ENCODE measurements at regions not wholly inside any gene's neighbourhood (a gene's known extent, or its start where the extent isn't known, plus 50 kb on each side); places are given as distances from the start of the nearest gene placed in this dataset.

- Histone ChIP-seq H3K9me3 (no peaks in the 10 kb centered on the region), H3K4me1 (ENCODE audit: control insufficient read depth in 1 of 2, insufficient read depth in 2 of 2, low read depth in 1 of 2, low read length in 1 of 2) (no peaks in the 10 kb centered on the region; a peak in 1 of 4 replicates), H2AFZ (ENCODE audit: low read depth) (no peak overlapping the region), H3K27ac (ENCODE audit: low read depth in 2 of 2, low read length in 1 of 2) (no peak overlapping the region), H3K36me3 (replicated peaks in 1 of 2; ENCODE audit: control insufficient read depth in 1 of 2, insufficient read depth in 2 of 2, low read length in 1 of 2) (no peaks in the 10 kb centered on the region), H3K4me3 (ENCODE audit: low read depth in 2 of 2, low read length in 1 of 2) (no peak overlapping the region), H3K79me2 (ENCODE audit: insufficient read depth) (no peaks in the 10 kb centered on the region), H3F3A (replicated peaks; ENCODE audit: insufficient read depth) (no peaks in the 10 kb centered on the region), H3K27me3 (ENCODE audit: insufficient read depth) (no peaks in the 10 kb centered on the region), H3K4me2 (no peak overlapping the region), H4K20me1 (ENCODE audit: insufficient read depth) (no peaks in the 10 kb centered on the region), H3K9ac (no peak overlapping the region), H3K9me2 (no peaks in the 10 kb centered on the region)
- 39% methylated on average over 4 of the region's 4 CpGs for WGBS (ENCODE audit: low lambda C conversion rate)
- no peak for TF ChIP-seq FOSL2 (IDR thresholded peaks at IDR 0.05; ENCODE audit: borderline replicate concordance, low read depth)
- TF ChIP-seq FOXJ3 (CRISPR knock-in tag; IDR thresholded peaks at IDR 0.05), result no peak
- TF ChIP-seq RCOR1 (IDR thresholded peaks at IDR 0.05; ENCODE audit: low read length), result no peak
- no peak for TF ChIP-seq SMC3 (IDR thresholded peaks at IDR 0.05; ENCODE audit: low read depth, low read length)
- TF ChIP-seq POLR2AphosphoS5 (IDR thresholded peaks at IDR 0.05; ENCODE audit: low read depth, low read length), result no peak
- TF ChIP-seq, protein P1, sequence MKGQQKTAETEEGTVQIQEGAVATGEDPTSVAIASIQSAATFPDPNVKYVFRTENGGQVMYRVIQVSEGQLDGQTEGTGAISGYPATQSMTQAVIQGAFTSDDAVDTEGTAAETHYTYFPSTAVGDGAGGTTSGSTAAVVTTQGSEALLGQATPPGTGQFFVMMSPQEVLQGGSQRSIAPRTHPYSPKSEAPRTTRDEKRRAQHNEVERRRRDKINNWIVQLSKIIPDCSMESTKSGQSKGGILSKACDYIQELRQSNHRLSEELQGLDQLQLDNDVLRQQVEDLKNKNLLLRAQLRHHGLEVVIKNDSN (IDR thresholded peaks at IDR 0.05; ENCODE audit: borderline replicate concordance, low read depth), result no peak
- no peak for TF ChIP-seq GATA2 (CRISPR knock-in tag; IDR thresholded peaks at IDR 0.05)
- TF ChIP-seq, protein P2, sequence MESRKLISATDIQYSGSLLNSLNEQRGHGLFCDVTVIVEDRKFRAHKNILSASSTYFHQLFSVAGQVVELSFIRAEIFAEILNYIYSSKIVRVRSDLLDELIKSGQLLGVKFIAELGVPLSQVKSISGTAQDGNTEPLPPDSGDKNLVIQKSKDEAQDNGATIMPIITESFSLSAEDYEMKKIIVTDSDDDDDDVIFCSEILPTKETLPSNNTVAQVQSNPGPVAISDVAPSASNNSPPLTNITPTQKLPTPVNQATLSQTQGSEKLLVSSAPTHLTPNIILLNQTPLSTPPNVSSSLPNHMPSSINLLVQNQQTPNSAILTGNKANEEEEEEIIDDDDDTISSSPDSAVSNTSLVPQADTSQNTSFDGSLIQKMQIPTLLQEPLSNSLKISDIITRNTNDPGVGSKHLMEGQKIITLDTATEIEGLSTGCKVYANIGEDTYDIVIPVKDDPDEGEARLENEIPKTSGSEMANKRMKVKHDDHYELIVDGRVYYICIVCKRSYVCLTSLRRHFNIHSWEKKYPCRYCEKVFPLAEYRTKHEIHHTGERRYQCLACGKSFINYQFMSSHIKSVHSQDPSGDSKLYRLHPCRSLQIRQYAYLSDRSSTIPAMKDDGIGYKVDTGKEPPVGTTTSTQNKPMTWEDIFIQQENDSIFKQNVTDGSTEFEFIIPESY (IDR thresholded peaks at IDR 0.05; ENCODE audit: borderline replicate concordance, low read depth), result no peak
- TF ChIP-seq EZH2phosphoT487 (IDR thresholded peaks at IDR 0.05; ENCODE audit: borderline replicate concordance, low read depth), result no peak
- DNase-seq, result no peak
- ChIA-PET POLR2A (no interaction called here), CTCF (no interaction called here)
Measured at GRCh38 chr3:69562020-69562419, 176.1 kb upstream of the FRMD4B start.

GRCh38 chr3:69560818-69561217 lies 174.9 kb upstream of the FRMD4B start:
- H3K79me2 ChIP-seq (ENCODE audit: insufficient read depth), result no peaks in the 10 kb centered on the region
- no peaks in the 10 kb centered on the region for H3K9me2 ChIP-seq
- H4K20me1 ChIP-seq (ENCODE audit: insufficient read depth), result no peaks in the 10 kb centered on the region
- no peak overlapping the region for H3K4me3 ChIP-seq (ENCODE audit: low read depth in 2 of 2, low read length in 1 of 2)
- no peak overlapping the region for H3K4me2 ChIP-seq
- H3K27me3 ChIP-seq (ENCODE audit: insufficient read depth), result no peaks in the 10 kb centered on the region
- H2AFZ ChIP-seq (ENCODE audit: low read depth), result no peak overlapping the region
- H3K27ac ChIP-seq (ENCODE audit: low read depth in 2 of 2, low read length in 1 of 2), result no peak overlapping the region
- no peak overlapping the region for H3K9ac ChIP-seq
- no peaks in the 10 kb centered on the region for H3F3A ChIP-seq (replicated peaks; ENCODE audit: insufficient read depth)
- ChIA-PET POLR2A (no interaction called here), CTCF (interaction anchor here (1.0 to 1.5 kb wide), 2 partner anchors 9 to 16 kb away, joined by 3 to 4 read pairs; no protein-coding TSS in a partner anchor)
- no peak for DNase-seq
- no peaks in the 10 kb centered on the region for H3K36me3 ChIP-seq (replicated peaks in 1 of 2; ENCODE audit: control insufficient read depth in 1 of 2, insufficient read depth in 2 of 2, low read length in 1 of 2)
- H3K4me1 ChIP-seq (ENCODE audit: control insufficient read depth in 1 of 2, insufficient read depth in 2 of 2, low read depth in 1 of 2, low read length in 1 of 2), result no peaks in the 10 kb centered on the region; a peak in 1 of 4 replicates
- no peaks in the 10 kb centered on the region for H3K9me3 ChIP-seq
- TF ChIP-seq ELF1 (IDR thresholded peaks at IDR 0.05) (no peak), EP300 (IDR thresholded peaks at IDR 0.05; ENCODE audit: borderline replicate concordance in 1 of 2, low read depth in 1 of 2, low read length in 1 of 2) (no peak), FOXM1 (IDR thresholded peaks at IDR 0.05; ENCODE audit: low read depth) (no peak), NFIC (IDR thresholded peaks at IDR 0.05; ENCODE audit: borderline replicate concordance) (no peak), NRF1 (IDR thresholded peaks at IDR 0.05; ENCODE audit: low read depth, low read length) (no peak), RAD21 (IDR thresholded peaks at IDR 0.05; ENCODE audit: low read length) (no peak), YY1 (IDR thresholded peaks at IDR 0.05; ENCODE audit: low read depth) (no peak), FOXJ3 (CRISPR knock-in tag; IDR thresholded peaks at IDR 0.05) (no peak), USF2 (IDR thresholded peaks at IDR 0.05; ENCODE audit: borderline replicate concordance, low read depth, low read length) (no peak), POLR2AphosphoS5 (IDR thresholded peaks at IDR 0.05; ENCODE audit: low read depth, low read length) (no peak)
- TF ChIP-seq, protein P3, sequence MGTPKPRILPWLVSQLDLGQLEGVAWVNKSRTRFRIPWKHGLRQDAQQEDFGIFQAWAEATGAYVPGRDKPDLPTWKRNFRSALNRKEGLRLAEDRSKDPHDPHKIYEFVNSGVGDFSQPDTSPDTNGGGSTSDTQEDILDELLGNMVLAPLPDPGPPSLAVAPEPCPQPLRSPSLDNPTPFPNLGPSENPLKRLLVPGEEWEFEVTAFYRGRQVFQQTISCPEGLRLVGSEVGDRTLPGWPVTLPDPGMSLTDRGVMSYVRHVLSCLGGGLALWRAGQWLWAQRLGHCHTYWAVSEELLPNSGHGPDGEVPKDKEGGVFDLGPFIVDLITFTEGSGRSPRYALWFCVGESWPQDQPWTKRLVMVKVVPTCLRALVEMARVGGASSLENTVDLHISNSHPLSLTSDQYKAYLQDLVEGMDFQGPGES (IDR thresholded peaks at IDR 0.05; ENCODE audit: low read depth, low read length), result no peak
- TF ChIP-seq, protein P2 (IDR thresholded peaks at IDR 0.05; ENCODE audit: borderline replicate concordance, low read depth), result no peak
- TF ChIP-seq, protein P4, sequence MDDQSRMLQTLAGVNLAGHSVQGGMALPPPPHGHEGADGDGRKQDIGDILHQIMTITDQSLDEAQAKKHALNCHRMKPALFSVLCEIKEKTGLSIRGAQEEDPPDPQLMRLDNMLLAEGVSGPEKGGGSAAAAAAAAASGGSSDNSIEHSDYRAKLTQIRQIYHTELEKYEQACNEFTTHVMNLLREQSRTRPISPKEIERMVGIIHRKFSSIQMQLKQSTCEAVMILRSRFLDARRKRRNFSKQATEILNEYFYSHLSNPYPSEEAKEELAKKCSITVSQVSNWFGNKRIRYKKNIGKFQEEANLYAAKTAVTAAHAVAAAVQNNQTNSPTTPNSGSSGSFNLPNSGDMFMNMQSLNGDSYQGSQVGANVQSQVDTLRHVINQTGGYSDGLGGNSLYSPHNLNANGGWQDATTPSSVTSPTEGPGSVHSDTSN (IDR thresholded peaks at IDR 0.05), result no peak
- TF ChIP-seq, protein P1 (IDR thresholded peaks at IDR 0.05; ENCODE audit: borderline replicate concordance, low read depth), result no peak

Data from SK-N-SH (cell line).